G401 (cell line): ENCODE measurements at regions not wholly inside any gene's neighbourhood (a gene's known extent, or its start where the extent isn't known, plus 50 kb on each side); places are given as distances from the start of the nearest gene placed in this dataset.
A peak's percentile ranks its signal among the peaks of the same experiment; 100 is the strongest.

Source experiments
- DNase-seq: peaks from one replicate; pipeline ENCODE4 v3.0.0-alpha.2; 2015; ENCODE audit warnings: low spot score
- in situ Hi-C: cut with HindIII; loops from 2 replicates; pipeline ENCODE4 v1.10.0; 2016; ENCODE audit warnings: low sequenced_read_pairs, mixed read lengths

GRCh38 chr9:80090317-80090716 lies 518.6 kb downstream of the TLE4 start:
- peak; percentile 95 for DNase-seq
- in situ Hi-C loops: no loop called here

GRCh38 chr9:80086822-80087345 lies 515.1 kb downstream of the TLE4 start:
- DNase-seq: peak; percentile 24
- in situ Hi-C loops: no loop called here

GRCh38 chr9:80086386-80086785 lies 514.6 kb downstream of the TLE4 start:
- DNase-seq: no peak
- in situ Hi-C loops: no loop called here

- no peak for DNase-seq
- in situ Hi-C loops: no loop called here
Observed at GRCh38 chr9:80085668-80086067, 513.9 kb downstream of the TLE4 start.

- DNase-seq: no peak
- in situ Hi-C loops: no loop called here
Observed at GRCh38 chr9:80082213-80082612, 510.4 kb downstream of the TLE4 start.

GRCh38 chr9:80078826-80079225 lies 507.1 kb downstream of the TLE4 start:
- no peak for DNase-seq
- in situ Hi-C loops: no loop called here

GRCh38 chr9:80077059-80077458 lies 505.3 kb downstream of the TLE4 start:
- in situ Hi-C loops: no loop called here
- DNase-seq: no peak

GRCh38 chr9:80076162-80076561 lies 504.4 kb downstream of the TLE4 start:
- in situ Hi-C loops: no loop called here
- DNase-seq: no peak

- in situ Hi-C loops: no loop called here
- peak; percentile 99 for DNase-seq
Observed at GRCh38 chr9:80074439-80074838, 502.7 kb downstream of the TLE4 start.

GRCh38 chr9:80072451-80072850 lies 500.7 kb downstream of the TLE4 start:
- peak; percentile 86 for DNase-seq
- in situ Hi-C loops: no loop called here

- DNase-seq: no peak
- in situ Hi-C loops: no loop called here
Observed at GRCh38 chr9:80070071-80070742, 498.4 kb downstream of the TLE4 start.

GRCh38 chr9:80066931-80067330 lies 495.2 kb downstream of the TLE4 start:
- DNase-seq: peak; percentile 39
- in situ Hi-C loops: no loop called here

GRCh38 chr9:80062567-80062966 lies 490.8 kb downstream of the TLE4 start:
- in situ Hi-C loops: no loop called here
- DNase-seq: no peak

- no peak for DNase-seq
- in situ Hi-C loops: no loop called here
Observed at GRCh38 chr9:80061940-80062339, 490.2 kb downstream of the TLE4 start.

- DNase-seq: no peak
- in situ Hi-C loops: no loop called here
Observed at GRCh38 chr9:80061096-80061495, 489.3 kb downstream of the TLE4 start.

- no peak for DNase-seq
- in situ Hi-C loops: no loop called here
Observed at GRCh38 chr9:80059979-80060378, 488.2 kb downstream of the TLE4 start.

GRCh38 chr9:80059191-80059590 lies 487.4 kb downstream of the TLE4 start:
- no peak for DNase-seq
- in situ Hi-C loops: no loop called here

- DNase-seq: no peak
- in situ Hi-C loops: no loop called here
Observed at GRCh38 chr9:80052830-80053229, 481.1 kb downstream of the TLE4 start.

GRCh38 chr9:80049096-80049782 lies 477.5 kb downstream of the TLE4 start:
- in situ Hi-C loops: no loop called here
- DNase-seq: no peak

- in situ Hi-C loops: no loop called here
- DNase-seq: no peak
Observed at GRCh38 chr9:80046481-80046880, 474.7 kb downstream of the TLE4 start.

- in situ Hi-C loops: no loop called here
- no peak for DNase-seq
Observed at GRCh38 chr9:80041821-80042220, 470.1 kb downstream of the TLE4 start.
